ENCODE measurements at regions not wholly inside any gene's neighbourhood (a gene's known extent, or its start where the extent isn't known, plus 50 kb on each side); places are given as distances from the start of the nearest gene placed in this dataset.

DNA sequence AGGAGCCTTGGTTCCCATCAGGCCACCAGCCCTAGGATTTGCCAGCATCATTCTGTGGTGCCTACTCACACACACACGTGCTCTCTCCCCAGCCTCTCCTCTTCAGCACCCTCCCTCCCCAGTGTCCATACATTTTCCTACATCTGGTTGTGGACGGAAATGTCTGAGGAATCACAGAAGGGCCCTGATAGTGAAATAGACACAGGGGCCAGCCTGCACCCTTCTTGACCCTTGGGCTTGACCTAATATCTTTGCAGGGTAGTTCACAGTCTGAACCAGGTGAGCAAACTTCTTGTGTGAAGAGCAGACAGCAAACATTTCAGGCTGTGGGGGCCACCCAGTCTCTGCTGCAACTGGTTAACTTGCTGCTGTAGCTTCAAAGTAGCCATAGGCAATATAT lies 108.5 kb upstream of the NXT1 start:
- no peak for DNase-seq (ENCODE audit: low read depth)
- no peak overlapping the region for H3K4me3 ChIP-seq (ENCODE audit: low read depth, low read length)
- TF ChIP-seq, protein P1, sequence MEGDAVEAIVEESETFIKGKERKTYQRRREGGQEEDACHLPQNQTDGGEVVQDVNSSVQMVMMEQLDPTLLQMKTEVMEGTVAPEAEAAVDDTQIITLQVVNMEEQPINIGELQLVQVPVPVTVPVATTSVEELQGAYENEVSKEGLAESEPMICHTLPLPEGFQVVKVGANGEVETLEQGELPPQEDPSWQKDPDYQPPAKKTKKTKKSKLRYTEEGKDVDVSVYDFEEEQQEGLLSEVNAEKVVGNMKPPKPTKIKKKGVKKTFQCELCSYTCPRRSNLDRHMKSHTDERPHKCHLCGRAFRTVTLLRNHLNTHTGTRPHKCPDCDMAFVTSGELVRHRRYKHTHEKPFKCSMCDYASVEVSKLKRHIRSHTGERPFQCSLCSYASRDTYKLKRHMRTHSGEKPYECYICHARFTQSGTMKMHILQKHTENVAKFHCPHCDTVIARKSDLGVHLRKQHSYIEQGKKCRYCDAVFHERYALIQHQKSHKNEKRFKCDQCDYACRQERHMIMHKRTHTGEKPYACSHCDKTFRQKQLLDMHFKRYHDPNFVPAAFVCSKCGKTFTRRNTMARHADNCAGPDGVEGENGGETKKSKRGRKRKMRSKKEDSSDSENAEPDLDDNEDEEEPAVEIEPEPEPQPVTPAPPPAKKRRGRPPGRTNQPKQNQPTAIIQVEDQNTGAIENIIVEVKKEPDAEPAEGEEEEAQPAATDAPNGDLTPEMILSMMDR (IDR thresholded peaks at IDR 0.05; ENCODE audit: insufficient read depth, low read length): no peak

DNA sequence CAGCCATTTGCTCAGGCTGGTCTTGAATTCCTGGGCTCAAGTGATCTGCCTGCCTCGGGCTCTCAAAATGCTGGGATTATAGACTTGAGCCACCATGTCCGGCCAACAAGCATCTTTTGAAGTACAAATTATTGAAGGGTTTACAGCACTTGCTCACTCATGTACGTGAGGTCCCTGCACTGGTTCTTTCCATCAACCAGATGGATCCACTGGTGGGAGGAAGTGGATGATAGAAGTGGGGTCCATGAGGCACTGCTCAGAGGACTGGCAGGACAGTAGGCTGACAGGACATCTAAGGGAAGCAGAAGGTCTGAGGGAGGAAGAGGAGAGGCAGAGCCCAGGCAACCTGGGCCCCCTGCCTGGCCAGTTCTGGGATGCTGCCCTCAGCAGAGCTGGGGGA lies 109.2 kb upstream of the NXT1 start:
- H3K4me3 ChIP-seq (ENCODE audit: low read depth, low read length): no peak overlapping the region
- no peak for DNase-seq (ENCODE audit: low read depth)
- TF ChIP-seq, protein P1 (IDR thresholded peaks at IDR 0.05; ENCODE audit: insufficient read depth, low read length): no peak

DNA sequence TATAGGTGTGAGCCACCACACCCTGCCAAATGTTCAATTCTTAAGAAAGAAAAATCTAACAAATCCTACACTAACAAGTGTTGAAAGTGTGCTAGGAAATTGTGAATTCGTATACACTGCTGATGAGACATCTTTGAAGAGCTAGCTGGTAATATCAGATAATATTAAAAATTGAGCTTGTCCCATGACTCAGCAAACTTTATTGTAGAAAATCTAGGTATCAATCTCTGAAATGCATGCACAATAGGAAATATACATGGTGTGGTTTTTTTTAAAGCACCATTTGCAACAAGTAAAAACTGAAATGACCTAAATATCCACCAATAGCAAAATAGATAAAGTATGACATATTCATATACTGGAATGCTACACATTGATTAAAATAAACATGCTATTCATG lies 110.1 kb upstream of the NXT1 start:
- TF ChIP-seq, protein P1 (IDR thresholded peaks at IDR 0.05; ENCODE audit: insufficient read depth, low read length): no peak
- no peak overlapping the region for H3K4me3 ChIP-seq (ENCODE audit: low read depth, low read length)
- DNase-seq (ENCODE audit: low read depth): no peak

DNA sequence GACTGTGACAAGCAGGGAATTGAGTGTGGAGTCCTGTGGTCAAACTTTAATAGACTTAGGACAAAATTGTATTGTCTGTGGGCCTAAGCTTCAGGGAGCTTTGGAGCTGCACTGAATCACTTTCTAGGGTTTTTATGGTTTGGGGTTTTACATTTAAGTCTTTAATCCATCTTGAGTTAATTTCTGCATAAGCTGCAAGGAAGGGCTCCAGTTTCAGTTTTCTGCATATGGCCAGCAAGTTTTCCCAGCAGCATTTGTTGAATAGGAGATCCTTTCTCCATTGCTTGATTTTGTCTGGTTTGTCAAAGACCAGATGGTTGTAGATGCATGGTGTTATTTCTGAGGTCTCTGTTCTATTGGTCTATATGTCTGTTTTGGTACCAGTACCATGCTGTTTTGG lies 113.4 kb upstream of the NXT1 start:
- TF ChIP-seq, protein P1 (IDR thresholded peaks at IDR 0.05; ENCODE audit: insufficient read depth, low read length): no peak
- no peak for DNase-seq (ENCODE audit: low read depth)
- no peak overlapping the region for H3K4me3 ChIP-seq (ENCODE audit: low read depth, low read length)

DNA sequence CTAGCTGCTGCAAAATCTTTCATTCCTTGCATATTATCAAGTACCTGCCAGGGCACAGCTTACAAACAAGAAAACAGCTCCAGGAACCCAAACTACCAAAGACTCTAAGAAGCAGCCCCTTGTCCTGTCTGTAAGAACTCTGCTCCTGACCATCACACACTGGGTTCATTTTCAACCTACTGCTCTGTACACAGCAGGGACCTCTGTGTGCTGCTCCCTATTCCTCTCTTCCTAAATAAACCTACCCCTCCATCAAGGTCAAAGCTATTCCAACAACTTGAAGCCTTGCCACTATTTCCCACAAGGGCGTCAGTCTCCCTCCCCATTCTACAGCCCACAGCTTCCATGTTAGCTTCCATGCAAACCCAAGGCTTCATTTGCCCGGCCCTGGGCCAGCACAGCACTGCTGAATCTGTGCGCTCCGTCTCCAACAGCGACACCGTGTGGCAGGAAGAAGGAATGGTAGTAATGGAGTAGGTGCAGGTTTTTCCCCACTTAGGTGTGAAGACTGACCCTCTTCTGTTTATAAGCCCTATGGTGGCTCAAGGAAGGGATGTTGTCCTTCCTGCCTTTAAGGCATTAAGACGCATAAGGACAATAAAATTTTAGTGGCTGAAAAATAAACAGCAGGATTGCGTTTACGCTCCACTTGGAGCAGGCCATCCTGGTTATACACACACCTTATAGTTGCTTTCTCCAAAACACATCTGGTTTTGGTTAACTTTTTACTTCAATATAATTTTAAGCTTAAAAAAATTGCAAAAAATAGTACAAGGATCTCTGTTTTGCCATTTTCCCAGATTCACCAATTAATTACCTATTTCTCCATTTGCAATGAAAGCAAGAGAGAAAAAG lies 115.2 kb upstream of the NXT1 start:
- H3K4me3 ChIP-seq (ENCODE audit: low read depth, low read length): no peak overlapping the region
- DNase-seq (ENCODE audit: low read depth): peak; percentile 80
- TF ChIP-seq, protein P1 (IDR thresholded peaks at IDR 0.05; ENCODE audit: insufficient read depth, low read length): peak; percentile 84

DNA sequence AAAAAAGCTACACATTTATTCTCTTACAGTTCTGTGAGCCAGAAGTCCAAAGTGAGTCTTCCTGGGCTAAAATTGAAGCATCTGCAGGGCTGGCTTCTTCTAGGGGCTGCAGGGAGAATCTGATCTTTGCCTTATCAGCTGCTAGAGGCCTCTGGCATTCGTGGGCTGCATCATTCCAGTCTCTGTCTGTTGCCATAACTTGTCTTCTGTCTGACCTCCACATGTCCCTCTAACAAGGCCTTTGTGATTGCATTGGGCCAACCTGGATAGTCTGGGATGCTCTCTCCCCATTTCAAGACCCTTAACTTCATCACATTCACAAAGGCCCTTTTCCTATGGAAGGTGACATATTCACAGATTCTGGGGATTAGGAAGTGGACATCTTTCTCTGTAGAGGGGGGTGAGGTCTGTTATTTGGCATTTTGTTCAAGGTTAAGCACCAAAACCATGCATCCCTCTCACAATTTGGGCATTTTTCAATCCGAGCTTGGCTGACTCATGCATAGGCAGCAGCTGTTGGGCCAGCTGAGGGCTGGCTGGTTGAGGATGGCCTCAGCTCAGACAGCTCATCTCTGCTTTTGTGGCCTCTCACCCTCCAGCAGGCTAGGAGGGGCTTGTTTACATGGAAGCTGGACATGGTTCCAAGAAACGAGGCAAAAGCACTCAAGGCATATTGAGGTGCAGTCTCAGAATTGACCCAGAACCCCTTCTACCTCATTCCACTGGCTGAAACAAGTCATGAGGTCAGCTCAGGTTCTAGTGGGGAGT lies 116.1 kb upstream of the NXT1 start:
- DNase-seq (ENCODE audit: low read depth): peak; percentile 56
- TF ChIP-seq, protein P1 (IDR thresholded peaks at IDR 0.05; ENCODE audit: insufficient read depth, low read length): no peak

More for the DNA sequence above, 116.1 kb upstream of the NXT1 start:
- H3K4me3 ChIP-seq (ENCODE audit: low read depth, low read length): no peak overlapping the region
